RWPE2 (cell line): ENCODE measurements at regions not wholly inside any gene's neighbourhood (a gene's known extent, or its start where the extent isn't known, plus 50 kb on each side); places are given as distances from the start of the nearest gene placed in this dataset.

ENCODE experiments used
- ATAC-seq: fragments of 200-7000 bp; cut with Tn5 transposase; 3 replicates; pipeline ENCODE4 v1.9.1; 2021; ENCODE audit warnings: low read depth
- DNase-seq: peaks from one replicate; pipeline ENCODE4 v3.0.0-alpha.2; 2020; ENCODE audit warnings: low spot score
- H3K27ac ChIP-seq: fragments of 450-650 bp; 2 replicates; pipeline ENCODE4 v1.5.1; 2017; ENCODE audit warnings: mild to moderate bottlenecking; ENCODE audit not compliant: poor library complexity, severe bottlenecking
- H3K27me3 ChIP-seq: fragments of 250-450 bp; sonication (Bioruptor Pico); 2 replicates; pipeline ENCODE4 v1.5.1; 2021; ENCODE audit warnings: mild to moderate bottlenecking, moderate library complexity; ENCODE audit not compliant: insufficient read depth, poor library complexity, severe bottlenecking
- H3K36me3 ChIP-seq: fragments of 250-450 bp; sonication (Bioruptor Pico); 2 replicates; pipeline ENCODE4 v1.5.1; 2020; ENCODE audit warnings: low read depth, mild to moderate bottlenecking, moderate library complexity
- H3K4me1 ChIP-seq: fragments of 250-450 bp; sonication (Bioruptor Pico); 2 replicates; pipeline ENCODE4 v1.5.1; 2021; ENCODE audit warnings: mild to moderate bottlenecking, moderate library complexity; ENCODE audit not compliant: insufficient read depth, poor library complexity, severe bottlenecking
- H3K4me3 ChIP-seq: fragments of 250-450 bp; sonication (Bioruptor Pico); 2 replicates; pipeline ENCODE4 v1.5.1; 2021; ENCODE audit warnings: mild to moderate bottlenecking, moderate library complexity; ENCODE audit not compliant: severe bottlenecking
- H3K9me3 ChIP-seq: fragments of 250-450 bp; sonication (Bioruptor Pico); 2 replicates; pipeline ENCODE4 v1.5.1; 2021; ENCODE audit warnings: mild to moderate bottlenecking, moderate library complexity; ENCODE audit not compliant: severe bottlenecking
- TF ChIP-seq, protein P1 (sequence below): fragments of 450-650 bp; IDR thresholded peaks from one replicate; pipeline ENCODE4 v1.5.1; 2017; ENCODE audit warnings: mild to moderate bottlenecking, moderate library complexity; ENCODE audit not compliant: poor library complexity, severe bottlenecking

DNA sequence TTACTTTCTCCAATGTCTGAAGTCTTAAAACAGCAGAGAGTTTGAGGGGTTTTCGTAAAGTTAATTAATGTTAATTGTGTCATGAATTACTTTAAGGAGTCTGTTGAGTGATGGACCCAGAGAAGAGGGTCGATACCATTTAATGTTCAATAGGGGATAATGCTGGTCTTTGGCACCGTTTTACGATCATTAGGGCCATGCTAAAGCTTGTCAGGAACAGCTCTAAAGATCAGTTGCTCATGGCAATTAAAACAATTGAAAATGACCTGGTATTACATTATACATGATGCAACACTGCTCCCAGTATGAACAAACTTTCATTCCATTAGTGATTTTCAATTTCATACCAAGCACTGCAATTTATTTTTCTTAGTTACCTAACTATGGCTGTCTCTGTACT, 296.9 kb downstream of the ETV1 start:
- TF ChIP-seq, protein P1, sequence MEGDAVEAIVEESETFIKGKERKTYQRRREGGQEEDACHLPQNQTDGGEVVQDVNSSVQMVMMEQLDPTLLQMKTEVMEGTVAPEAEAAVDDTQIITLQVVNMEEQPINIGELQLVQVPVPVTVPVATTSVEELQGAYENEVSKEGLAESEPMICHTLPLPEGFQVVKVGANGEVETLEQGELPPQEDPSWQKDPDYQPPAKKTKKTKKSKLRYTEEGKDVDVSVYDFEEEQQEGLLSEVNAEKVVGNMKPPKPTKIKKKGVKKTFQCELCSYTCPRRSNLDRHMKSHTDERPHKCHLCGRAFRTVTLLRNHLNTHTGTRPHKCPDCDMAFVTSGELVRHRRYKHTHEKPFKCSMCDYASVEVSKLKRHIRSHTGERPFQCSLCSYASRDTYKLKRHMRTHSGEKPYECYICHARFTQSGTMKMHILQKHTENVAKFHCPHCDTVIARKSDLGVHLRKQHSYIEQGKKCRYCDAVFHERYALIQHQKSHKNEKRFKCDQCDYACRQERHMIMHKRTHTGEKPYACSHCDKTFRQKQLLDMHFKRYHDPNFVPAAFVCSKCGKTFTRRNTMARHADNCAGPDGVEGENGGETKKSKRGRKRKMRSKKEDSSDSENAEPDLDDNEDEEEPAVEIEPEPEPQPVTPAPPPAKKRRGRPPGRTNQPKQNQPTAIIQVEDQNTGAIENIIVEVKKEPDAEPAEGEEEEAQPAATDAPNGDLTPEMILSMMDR: no peak
- no peak overlapping the region for H3K4me3 ChIP-seq
- no peaks in the 10 kb centered on the region for H3K27me3 ChIP-seq
- no peaks in the 10 kb centered on the region for H3K9me3 ChIP-seq
- H3K4me1 ChIP-seq: no peaks in the 10 kb centered on the region
- H3K36me3 ChIP-seq: no peaks in the 10 kb centered on the region
- ATAC-seq (no peak), DNase-seq (no peak)
- H3K27ac ChIP-seq: no peak overlapping the region

DNA sequence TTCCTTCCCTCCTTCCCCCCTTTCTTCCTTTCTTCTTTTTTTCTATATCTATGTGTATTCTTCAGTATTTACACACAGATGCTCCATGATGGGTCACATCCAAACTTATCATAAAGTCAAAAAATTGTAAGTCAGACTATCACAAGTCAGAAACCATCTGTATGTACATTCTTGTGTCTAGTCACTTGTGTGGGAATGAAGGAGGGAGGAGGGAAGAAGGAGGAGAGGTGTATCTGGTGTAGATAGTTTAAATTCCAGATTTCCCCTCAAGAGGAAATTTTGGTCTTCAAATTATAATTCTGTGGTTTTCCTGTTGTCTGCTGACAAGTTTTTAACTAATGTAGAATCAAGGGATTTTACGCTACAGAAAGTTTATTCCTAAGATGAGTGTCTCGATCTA, 287.2 kb downstream of the ETV1 start:
- H3K4me3 ChIP-seq: no peak overlapping the region
- no peaks in the 10 kb centered on the region for H3K27me3 ChIP-seq
- ATAC-seq (no peak), DNase-seq (no peak)
- H3K36me3 ChIP-seq: no peaks in the 10 kb centered on the region
- no peaks in the 10 kb centered on the region for H3K4me1 ChIP-seq
- TF ChIP-seq, protein P1: no peak
- H3K9me3 ChIP-seq: no peaks in the 10 kb centered on the region
- H3K27ac ChIP-seq: no peak overlapping the region

DNA sequence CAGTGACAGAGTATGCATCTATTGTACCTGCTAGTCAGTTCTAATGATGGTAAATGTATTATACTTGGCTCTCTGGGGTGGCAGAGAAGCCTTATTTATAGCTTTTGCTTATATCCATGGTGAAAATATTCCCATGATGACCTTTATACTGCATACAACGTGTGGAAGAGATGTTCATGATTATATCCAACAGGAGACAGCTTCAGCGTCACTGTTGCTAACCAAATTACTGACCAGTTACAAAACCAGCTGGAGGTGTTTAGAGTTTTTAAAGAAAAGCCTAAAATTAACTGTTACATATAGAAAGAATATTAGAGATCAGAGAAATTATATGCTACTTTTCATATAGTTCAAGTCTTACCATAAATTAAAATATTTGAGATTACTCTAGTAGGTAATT, 280.8 kb downstream of the ETV1 start:
- TF ChIP-seq, protein P1: no peak
- ATAC-seq: no peak
- Histone ChIP-seq H3K9me3 (no peaks in the 10 kb centered on the region), H3K4me1 (no peaks in the 10 kb centered on the region), H3K27ac (no peak overlapping the region), H3K36me3 (no peaks in the 10 kb centered on the region), H3K27me3 (no peaks in the 10 kb centered on the region), H3K4me3 (no peak overlapping the region)
- DNase-seq: no peak

DNA sequence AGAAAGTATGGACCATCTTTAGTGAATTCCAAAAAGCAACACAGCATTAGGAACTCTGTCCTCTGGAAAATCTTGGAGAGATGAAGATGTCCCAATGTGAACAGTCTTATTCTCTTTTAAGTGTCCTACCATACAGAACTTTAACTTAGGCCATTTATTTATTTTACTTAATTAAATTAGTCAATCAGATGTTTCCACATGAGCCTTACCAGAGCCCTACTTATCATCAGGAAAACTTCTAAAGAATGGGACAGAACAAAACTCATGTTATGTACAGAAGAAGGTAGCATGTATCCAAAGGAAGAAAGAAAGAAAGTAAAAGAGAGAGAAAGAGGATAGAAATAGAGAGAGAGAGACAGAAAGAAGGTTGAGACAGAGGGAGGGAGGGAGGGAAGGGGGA, 276.4 kb downstream of the ETV1 start:
- ATAC-seq (no peak), DNase-seq (no peak)

DNA sequence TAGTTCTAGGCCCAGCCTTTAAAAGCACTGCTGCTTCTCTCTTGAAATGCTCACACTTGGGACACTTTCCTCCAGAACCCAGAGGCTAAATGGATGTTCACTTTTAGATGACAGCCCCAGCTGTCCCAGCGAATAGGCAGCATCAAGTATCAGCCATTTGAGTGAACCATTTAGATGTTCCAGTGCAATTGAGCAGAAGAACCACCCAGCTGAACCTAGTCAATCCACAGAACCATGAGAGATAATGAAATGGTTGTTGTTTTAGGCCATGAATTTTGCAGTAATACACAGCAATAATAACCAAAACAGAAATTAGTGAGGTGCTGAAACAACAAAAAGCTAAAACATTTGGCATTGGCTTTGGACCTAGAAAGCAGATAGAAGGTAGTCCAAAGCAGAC, 273.9 kb downstream of the ETV1 start:
- H3K4me3 ChIP-seq: no peak overlapping the region
- DNase-seq (no peak), ATAC-seq (no peak)
- H3K27me3 ChIP-seq: no peaks in the 10 kb centered on the region
- TF ChIP-seq, protein P1: no peak
- no peaks in the 10 kb centered on the region for H3K4me1 ChIP-seq
- no peaks in the 10 kb centered on the region for H3K36me3 ChIP-seq
- H3K9me3 ChIP-seq: no peaks in the 10 kb centered on the region
- no peak overlapping the region for H3K27ac ChIP-seq

More for the DNA sequence above, 276.4 kb downstream of the ETV1 start:
- H3K36me3 ChIP-seq: no peaks in the 10 kb centered on the region
- H3K27me3 ChIP-seq: no peaks in the 10 kb centered on the region
- H3K27ac ChIP-seq: no peak overlapping the region
- no peak overlapping the region for H3K4me3 ChIP-seq
- TF ChIP-seq, protein P1: no peak
- no peaks in the 10 kb centered on the region for H3K9me3 ChIP-seq
- H3K4me1 ChIP-seq: no peaks in the 10 kb centered on the region
